Mucosa of descending colon (tissue), 3 donors: ENCODE measurements at regions not wholly inside any gene's neighbourhood (a gene's known extent, or its start where the extent isn't known, plus 50 kb on each side); places are given as distances from the start of the nearest gene placed in this dataset.
"Not testable (repeated sequence)": the region's sequence is repeated elsewhere in the genome, so short reads cannot be mapped to it uniquely, and the experiment has no call there.

Experiments
- ATAC-seq: fragments of 200-7000 bp; cut with Tn5 transposase; one replicate; pipeline ENCODE4 v1.9.1; 2020; ENCODE audit warnings: mild to moderate bottlenecking, moderate library complexity
- DNase-seq, 3 donors: peaks; one replicate each; pipeline ENCODE4 v3.0.0-alpha.2; 2020
- H3K36me3 ChIP-seq: fragments of 200-600 bp; one replicate; pipeline ENCODE4 v1.8.0; 2021; ENCODE audit warnings: low read depth, mild to moderate bottlenecking
- H3K4me1 ChIP-seq: fragments of 200-600 bp; one replicate; pipeline ENCODE4 v1.8.0; 2021; ENCODE audit warnings: low read depth, mild to moderate bottlenecking
- H3K4me3 ChIP-seq: fragments of 200-600 bp; one replicate; pipeline ENCODE4 v1.8.0; 2021; ENCODE audit warnings: mild to moderate bottlenecking
- H3K9me3 ChIP-seq: fragments of 200-600 bp; one replicate; pipeline ENCODE4 v1.8.0; 2021; ENCODE audit warnings: mild to moderate bottlenecking
- intact Hi-C, 2 donors: fragments of 100-400 bp; cut with DNase I in 1 of 2; cut with micrococcal nuclease in 1 of 2; formaldehyde crosslinking; loops; one replicate each; pipeline versions ENCODE4 v1.11.0 to v1.11.1; 2022; cut with DNase I, micrococcal nuclease
- TF ChIP-seq, protein P1 (sequence below): fragments of 200-600 bp; IDR thresholded peaks from one replicate; pipeline ENCODE4 v1.8.0; 2022; ENCODE audit warnings: antibody characterized with exemption, mild to moderate bottlenecking
- donor health status: DM: no; HTN: no; CAD: no; lungs with moderate emphysema.
- donor health status: DM: no; HTN: no; CAD: no.
- donor health status: DM: no; HTN: yes; CAD: no.

DNA sequence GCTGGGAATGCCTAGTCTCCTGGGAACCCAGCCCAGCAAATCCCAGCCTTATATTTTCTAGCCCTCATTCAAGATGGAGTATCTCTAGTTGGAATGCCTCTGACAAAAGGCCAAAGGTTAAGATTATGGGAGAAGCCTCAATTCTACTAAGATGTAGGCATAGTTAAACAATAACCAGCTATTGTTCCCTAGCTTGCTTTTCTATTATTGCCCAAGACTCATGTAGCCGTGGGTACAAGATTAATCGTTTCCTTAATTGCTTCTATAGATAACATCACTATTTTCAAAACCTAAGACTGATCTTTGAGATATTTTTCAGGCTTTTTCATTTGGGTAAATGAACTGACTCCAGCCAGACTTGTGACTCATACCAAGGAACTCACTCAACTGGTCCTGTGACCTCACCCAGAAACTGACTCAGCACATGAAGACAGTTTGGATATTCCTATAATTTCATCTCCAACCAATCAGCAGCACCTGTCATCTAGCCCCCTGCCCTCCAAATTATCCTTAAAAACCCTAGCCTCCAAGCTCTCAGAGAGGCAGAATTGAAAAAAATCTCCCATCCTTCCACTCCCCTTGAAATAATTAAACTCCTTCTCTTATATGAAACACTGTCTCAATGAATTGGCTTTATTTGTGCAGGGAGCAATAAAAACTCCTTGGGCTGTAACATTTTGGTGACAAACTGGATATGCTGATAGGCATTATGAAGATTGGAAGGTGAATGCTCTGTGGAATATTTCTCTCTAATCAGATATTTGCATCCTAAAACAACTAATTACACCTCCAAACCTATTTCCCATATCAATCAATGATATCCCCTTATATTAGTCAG lies 589.0 kb downstream of the C12orf50 start:
- DNase-seq (peak in 1 of 3 donors; percentile 63), ATAC-seq (peak; percentile 93)
- Histone ChIP-seq H3K36me3 (no peaks in the 10 kb centered on the region), H3K9me3 (no peaks in the 10 kb centered on the region), H3K4me1 (no peaks in the 10 kb centered on the region), H3K4me3 (no peak overlapping the region)
- TF ChIP-seq, protein P1, sequence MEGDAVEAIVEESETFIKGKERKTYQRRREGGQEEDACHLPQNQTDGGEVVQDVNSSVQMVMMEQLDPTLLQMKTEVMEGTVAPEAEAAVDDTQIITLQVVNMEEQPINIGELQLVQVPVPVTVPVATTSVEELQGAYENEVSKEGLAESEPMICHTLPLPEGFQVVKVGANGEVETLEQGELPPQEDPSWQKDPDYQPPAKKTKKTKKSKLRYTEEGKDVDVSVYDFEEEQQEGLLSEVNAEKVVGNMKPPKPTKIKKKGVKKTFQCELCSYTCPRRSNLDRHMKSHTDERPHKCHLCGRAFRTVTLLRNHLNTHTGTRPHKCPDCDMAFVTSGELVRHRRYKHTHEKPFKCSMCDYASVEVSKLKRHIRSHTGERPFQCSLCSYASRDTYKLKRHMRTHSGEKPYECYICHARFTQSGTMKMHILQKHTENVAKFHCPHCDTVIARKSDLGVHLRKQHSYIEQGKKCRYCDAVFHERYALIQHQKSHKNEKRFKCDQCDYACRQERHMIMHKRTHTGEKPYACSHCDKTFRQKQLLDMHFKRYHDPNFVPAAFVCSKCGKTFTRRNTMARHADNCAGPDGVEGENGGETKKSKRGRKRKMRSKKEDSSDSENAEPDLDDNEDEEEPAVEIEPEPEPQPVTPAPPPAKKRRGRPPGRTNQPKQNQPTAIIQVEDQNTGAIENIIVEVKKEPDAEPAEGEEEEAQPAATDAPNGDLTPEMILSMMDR: no peak
- intact Hi-C loops: no loop called here

DNA sequence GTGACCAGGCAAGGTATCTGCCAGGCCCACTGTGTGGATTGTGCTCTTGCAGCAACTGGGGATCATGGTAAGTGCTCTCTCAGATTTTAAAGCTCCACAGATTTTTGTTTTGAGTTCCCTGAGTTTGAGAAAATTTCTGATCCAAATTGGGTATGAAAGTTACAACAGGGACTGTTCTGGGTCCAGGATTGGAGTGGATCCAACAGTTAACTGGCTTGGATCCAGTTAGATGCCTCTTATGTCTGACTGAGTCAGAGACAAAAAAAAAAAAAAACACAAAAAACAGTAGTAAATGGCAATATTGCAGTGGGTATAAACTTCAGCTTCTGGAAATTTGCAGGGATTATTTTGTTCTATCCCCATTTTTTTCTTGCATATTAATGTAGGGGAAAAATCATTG lies 598.8 kb downstream of the C12orf50 start:
- no peaks in the 10 kb centered on the region for H3K4me1 ChIP-seq
- TF ChIP-seq, protein P1: no peak
- no peak for DNase-seq
- H3K36me3 ChIP-seq: no peaks in the 10 kb centered on the region
- intact Hi-C loops: no loop called here
- no peak overlapping the region for H3K4me3 ChIP-seq
- ATAC-seq: no peak
- H3K9me3 ChIP-seq: peaks cover 14% of the 10 kb centered on the region

DNA sequence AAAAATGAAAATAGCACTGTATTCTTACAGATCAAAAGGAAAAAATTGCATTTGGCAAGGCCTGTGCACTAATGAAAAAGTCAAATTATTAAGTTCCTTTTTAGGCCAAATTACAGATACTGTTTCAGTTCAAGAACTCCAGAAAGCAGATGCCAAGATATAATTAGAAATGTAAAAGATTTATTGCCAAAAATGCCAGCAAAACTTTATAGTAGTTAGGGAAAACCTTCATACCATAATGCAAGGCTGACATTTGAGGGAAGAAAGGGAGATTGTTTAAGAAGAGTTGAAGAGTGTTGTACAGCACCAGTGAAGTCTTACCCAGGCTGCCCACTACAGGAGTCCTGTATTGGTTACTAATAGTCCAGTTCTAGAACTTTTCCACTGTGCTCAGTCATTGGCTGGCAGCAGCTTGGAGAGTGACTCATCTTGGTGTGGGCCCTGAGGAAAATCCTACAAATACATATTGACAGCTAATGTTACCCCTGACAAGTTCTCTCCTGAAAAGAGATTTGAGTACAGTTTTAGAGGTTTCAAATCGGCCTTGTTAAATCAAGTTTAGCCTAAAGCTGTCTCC lies 600.4 kb downstream of the C12orf50 start:
- intact Hi-C loops: no loop called here
- H3K9me3 ChIP-seq: peaks cover 14% of the 10 kb centered on the region
- no peak overlapping the region for H3K4me3 ChIP-seq
- H3K4me1 ChIP-seq: no peaks in the 10 kb centered on the region
- TF ChIP-seq, protein P1: no peak
- DNase-seq: no peak
- H3K36me3 ChIP-seq: no peaks in the 10 kb centered on the region
- no peak for ATAC-seq

DNA sequence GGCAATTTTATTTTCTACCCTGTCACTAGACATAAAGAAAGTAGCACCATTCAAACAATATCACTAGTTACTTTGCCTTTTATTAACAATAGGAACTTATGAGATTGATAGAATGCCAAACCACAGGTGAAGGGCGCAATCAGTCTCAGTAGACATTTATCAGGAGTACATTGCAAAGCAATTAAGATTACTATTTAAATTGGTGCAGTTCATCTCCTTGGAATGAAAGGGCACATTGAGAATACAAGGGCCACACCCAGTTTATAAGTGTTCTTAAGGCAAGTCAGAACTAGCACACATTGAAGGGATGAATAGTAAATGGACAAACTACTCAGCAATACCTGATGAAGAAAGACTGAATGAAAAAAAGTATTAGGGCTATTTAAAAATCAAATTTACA lies 601.4 kb downstream of the C12orf50 start:
- intact Hi-C loops: no loop called here
- peaks cover 14% of the 10 kb centered on the region for H3K9me3 ChIP-seq
- no peak overlapping the region for H3K4me3 ChIP-seq
- no peaks in the 10 kb centered on the region for H3K36me3 ChIP-seq
- TF ChIP-seq, protein P1: no peak
- peak; percentile 34 for ATAC-seq
- no peak for DNase-seq
- no peaks in the 10 kb centered on the region for H3K4me1 ChIP-seq

DNA sequence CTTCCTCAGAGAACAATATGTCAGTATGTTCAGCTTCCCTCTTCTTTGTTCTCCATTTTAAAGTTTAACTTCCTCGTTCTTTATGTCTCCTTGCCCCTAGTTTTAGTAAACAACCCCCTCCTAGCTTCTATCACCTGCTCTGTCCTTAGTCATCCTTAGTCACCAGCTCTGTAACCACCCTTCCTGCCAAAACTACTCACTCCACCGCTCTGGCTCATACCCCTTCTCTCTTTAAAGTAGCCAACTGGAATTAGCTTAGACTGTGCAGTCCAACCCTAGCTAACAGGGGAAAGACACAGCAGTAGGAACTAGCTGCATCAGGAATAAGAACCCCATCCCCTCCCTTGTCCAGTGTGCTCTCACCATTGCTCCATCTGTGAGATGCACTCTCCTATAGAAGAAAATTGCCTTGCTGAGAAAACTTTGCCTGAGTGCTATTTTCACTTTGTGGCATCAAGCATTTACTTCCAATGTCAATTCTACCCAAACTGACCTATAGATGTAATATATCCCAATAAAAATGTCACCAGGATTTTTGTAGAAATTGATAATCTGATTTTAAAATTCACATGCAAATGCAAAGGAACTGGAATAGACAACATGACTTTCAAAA lies 603.2 kb downstream of the C12orf50 start:
- Histone ChIP-seq H3K9me3 (peaks cover 14% of the 10 kb centered on the region), H3K4me3 (no peak overlapping the region), H3K36me3 (no peaks in the 10 kb centered on the region), H3K4me1 (no peaks in the 10 kb centered on the region)
- TF ChIP-seq, protein P1: no peak
- DNase-seq: no peak
- intact Hi-C loops: no loop called here
- no peak for ATAC-seq

DNA sequence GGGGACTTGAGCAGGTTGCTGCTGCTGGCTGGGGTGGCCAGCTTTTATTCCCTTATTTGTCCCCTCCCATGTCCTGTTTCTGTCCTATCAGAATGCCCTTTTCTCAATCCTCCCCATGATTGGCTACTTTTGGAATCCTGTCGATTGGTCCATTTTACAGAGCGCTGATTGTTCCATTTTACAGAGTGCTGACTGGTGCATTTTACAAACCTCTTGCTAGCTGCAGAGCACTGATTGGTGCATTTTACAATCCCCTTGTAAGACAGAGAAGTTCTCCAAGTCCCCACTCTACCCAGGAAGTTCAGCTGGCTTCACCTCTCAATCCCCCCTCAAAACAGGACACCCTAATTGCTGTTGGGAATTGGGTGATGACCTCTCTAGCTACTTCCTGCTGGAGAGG lies 608.0 kb downstream of the C12orf50 start:
- intact Hi-C loops, ATAC-seq: not testable (repeated sequence)

More for the DNA sequence above, 608.0 kb downstream of the C12orf50 start:
- DNase-seq, H3K4me3 ChIP-seq, H3K4me1 ChIP-seq, H3K9me3 ChIP-seq, H3K36me3 ChIP-seq: not testable (repeated sequence)
